ENCODE measurements at regions not wholly inside any gene's neighbourhood (a gene's known extent, or its start where the extent isn't known, plus 50 kb on each side); places are given as distances from the start of the nearest gene placed in this dataset.

DNA sequence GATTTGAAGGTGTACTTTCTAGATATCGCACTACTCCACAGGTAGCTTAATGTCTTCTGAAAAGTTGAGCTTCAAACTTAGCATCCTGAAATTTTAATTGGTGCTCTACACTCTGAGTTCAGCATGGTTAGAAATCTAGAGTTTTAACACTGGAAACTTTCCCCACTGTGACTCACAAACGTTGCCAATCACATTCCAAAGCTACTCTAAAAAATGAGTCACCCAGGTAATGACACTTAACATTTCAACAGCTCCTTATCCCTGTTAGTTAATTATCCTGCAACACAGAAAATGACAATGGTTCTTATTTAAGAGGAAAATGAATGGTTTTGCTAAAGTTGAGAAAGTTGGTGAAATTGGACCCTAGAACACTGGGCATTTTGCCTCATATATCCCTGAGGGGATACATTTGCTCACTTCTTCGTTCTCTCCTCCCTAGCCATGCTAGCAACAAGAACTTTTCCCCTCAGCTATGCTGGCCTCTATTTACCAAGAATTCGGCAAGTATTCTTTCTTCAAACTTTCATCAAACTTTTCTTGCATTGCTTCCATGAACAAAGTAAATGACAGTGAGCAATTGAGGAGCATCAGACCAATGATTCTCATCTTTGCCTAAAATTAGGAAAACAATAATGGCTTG lies 1024.1 kb upstream of the KLHL29 start:
- CTCF ChIA-PET = no interaction called here
- DNase-seq (ENCODE audit: extremely low spot score) = no peak
- POLR2A ChIA-PET = no interaction called here
- TF ChIP-seq FOXK2 (IDR thresholded peaks at IDR 0.05) = no peak
- TF ChIP-seq ZNF384 (IDR thresholded peaks at IDR 0.05) = no peak
- no peak for TF ChIP-seq FOXA1 (IDR thresholded peaks at IDR 0.05)
- no peak for TF ChIP-seq LEF1 (IDR thresholded peaks at IDR 0.05; ENCODE audit: borderline replicate concordance)
- TF ChIP-seq CTBP1 (IDR thresholded peaks at IDR 0.05; ENCODE audit: borderline replicate concordance) = no peak
- no peak for TF ChIP-seq ARNT (IDR thresholded peaks at IDR 0.05)
- no peak for TF ChIP-seq NFRKB (IDR thresholded peaks at IDR 0.05)

DNA sequence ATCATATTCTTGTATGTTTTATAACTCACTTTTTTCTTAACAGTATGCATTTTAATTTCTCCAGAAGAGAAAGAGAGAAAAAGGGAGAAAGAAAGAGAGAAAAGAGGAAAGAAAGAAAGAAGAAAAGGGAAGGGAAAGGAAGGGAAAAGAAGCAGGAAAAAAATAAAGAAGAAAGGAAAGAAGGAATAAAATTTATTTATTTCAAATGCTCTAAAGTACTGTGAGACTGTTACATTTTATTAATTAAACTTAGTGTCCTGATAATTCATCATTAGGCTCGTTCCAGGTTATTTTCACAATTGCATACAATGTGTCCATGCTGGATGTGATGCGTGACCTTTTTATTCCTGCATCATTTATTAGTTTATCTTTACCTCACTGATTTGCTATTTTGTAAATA lies 1023.4 kb upstream of the KLHL29 start:
- ChIA-PET POLR2A (no interaction called here), CTCF (no interaction called here)
- DNase-seq (ENCODE audit: extremely low spot score) = no peak
- no peak for TF ChIP-seq LEF1 (IDR thresholded peaks at IDR 0.05; ENCODE audit: borderline replicate concordance)
- no peak for TF ChIP-seq SUZ12 (IDR thresholded peaks at IDR 0.05)
- no peak for TF ChIP-seq FOXA1 (IDR thresholded peaks at IDR 0.05)
- no peak for TF ChIP-seq ARNT (IDR thresholded peaks at IDR 0.05)
- no peak for TF ChIP-seq CTBP1 (IDR thresholded peaks at IDR 0.05; ENCODE audit: borderline replicate concordance)
- TF ChIP-seq HDGF (IDR thresholded peaks at IDR 0.05; ENCODE audit: borderline replicate concordance) = no peak
- TF ChIP-seq ZNF384 (IDR thresholded peaks at IDR 0.05) = no peak
- no peak for TF ChIP-seq L3MBTL2 (conservative IDR thresholded peaks at IDR 0.05)
- no peak for TF ChIP-seq BHLHE40 (IDR thresholded peaks at IDR 0.05; ENCODE audit: borderline replicate concordance)
- TF ChIP-seq FOXK2 (IDR thresholded peaks at IDR 0.05) = no peak
- TF ChIP-seq NFRKB (IDR thresholded peaks at IDR 0.05) = no peak
- TF ChIP-seq SP1 (IDR thresholded peaks at IDR 0.05) = no peak
- TF ChIP-seq, protein P1, sequence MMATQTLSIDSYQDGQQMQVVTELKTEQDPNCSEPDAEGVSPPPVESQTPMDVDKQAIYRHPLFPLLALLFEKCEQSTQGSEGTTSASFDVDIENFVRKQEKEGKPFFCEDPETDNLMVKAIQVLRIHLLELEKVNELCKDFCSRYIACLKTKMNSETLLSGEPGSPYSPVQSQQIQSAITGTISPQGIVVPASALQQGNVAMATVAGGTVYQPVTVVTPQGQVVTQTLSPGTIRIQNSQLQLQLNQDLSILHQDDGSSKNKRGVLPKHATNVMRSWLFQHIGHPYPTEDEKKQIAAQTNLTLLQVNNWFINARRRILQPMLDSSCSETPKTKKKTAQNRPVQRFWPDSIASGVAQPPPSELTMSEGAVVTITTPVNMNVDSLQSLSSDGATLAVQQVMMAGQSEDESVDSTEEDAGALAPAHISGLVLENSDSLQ (IDR thresholded peaks at IDR 0.05) = no peak
- TF ChIP-seq FOXM1 (IDR thresholded peaks at IDR 0.05; ENCODE audit: borderline replicate concordance) = no peak

DNA sequence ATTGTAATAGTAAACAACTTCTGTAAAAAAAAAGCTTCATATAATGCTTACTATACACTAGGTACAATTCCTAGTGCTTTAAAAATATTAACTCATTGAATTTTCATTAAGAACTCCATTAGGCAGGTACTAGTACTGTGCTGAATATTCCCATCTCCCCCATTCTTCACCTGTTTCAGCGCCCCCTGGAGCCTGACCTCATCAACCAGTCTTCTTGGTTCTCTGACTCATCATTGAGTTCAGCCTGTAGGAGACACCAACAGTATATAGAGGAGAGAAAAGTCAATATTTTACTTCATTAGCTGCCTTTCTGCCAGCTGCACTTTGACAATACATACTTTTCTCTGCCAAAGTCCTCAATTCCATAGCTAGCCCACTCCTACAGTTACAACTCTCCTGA lies 1009.9 kb upstream of the KLHL29 start:
- no peak for DNase-seq (ENCODE audit: extremely low spot score)
- CTCF ChIA-PET = interaction anchor here (0.7 kb wide), 1 partner anchor 16 kb away, joined by 3 read pairs; no protein-coding TSS in a partner anchor
- POLR2A ChIA-PET = no interaction called here
- TF ChIP-seq BHLHE40 (IDR thresholded peaks at IDR 0.05; ENCODE audit: borderline replicate concordance) = no peak
- no peak for TF ChIP-seq FOXM1 (IDR thresholded peaks at IDR 0.05; ENCODE audit: borderline replicate concordance)
- no peak for TF ChIP-seq ZNF384 (IDR thresholded peaks at IDR 0.05)
- TF ChIP-seq L3MBTL2 (conservative IDR thresholded peaks at IDR 0.05) = no peak

DNA sequence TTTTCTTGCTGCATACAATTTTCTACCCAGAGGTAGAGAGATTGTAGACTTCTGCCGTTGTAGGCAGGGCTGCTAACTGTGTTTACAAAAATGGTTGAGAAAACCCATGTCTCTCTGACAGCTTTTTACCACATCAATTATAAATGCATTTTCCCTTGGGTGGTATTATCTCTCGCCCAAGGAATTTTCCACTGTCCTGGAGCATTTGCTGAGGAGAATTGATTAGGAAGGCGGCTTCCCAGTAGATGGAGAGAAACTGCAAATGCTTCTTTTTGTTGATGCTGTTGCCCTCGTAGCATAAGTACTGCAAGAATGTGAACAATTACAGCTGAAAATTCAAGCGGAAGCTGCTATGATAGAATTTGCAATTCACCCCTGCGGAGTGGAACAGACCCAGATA lies 1007.7 kb upstream of the KLHL29 start:
- ChIA-PET CTCF (no interaction called here), POLR2A (no interaction called here)
- TF ChIP-seq TARDBP (IDR thresholded peaks at IDR 0.05) (no peak), FOXK2 (IDR thresholded peaks at IDR 0.05) (no peak), SUZ12 (IDR thresholded peaks at IDR 0.05) (no peak)
- no peak for DNase-seq (ENCODE audit: extremely low spot score)

DNA sequence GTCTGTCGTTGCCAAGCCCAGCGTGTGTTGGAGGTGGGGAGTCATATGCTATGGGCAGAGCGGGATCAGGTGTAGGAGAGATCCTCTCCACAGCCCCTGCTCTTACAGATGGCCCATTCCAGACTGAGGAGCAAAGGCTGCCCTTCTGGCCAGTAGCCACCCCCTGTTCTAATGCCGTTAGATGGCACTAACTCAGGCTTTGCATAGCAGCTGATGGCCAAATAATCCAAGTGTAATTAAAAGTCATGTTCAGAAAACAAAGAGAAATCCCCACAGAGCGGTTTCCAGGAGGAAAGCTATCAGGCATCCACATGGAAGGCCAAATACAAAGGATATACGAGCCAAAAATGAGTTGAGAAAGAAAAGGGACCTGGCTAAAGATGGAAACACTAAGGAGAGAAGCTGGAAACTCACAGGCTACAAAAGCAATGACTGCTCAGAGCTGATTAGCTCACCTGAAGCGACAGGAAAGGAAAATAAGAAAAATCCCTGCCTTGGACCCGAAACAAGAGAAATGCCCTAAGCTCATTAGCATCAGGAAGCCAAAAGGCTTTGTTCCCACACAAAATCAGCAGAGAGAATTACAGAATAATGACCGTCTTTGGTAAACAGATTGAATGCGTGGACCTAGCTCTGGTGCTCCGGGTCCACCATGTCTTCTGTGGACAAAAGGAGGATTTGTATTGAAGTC lies 1002.4 kb upstream of the KLHL29 start:
- ChIA-PET CTCF (no interaction called here), POLR2A (no interaction called here)
- TF ChIP-seq ZNF384 (IDR thresholded peaks at IDR 0.05) = no peak
- no peak for DNase-seq (ENCODE audit: extremely low spot score)

DNA sequence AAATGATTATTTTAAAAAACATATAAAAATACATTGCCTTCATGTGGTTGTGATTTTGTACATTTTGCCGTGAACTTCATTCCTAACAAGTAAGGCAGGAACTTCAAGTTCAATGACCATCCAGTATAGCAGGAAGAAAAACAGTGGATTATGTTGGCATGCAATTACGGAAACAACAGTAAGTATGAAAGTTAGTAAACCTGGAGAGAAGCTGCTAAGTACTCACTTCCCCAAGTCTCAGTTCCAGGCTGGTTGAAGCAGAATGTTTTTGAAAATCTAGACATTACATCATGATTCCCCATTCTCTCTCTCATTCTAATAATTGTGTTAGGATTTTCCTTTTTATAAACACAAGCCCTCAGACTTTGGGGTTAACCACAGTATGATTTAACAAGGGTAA lies 987.1 kb upstream of the KLHL29 start:
- TF ChIP-seq LEF1 (IDR thresholded peaks at IDR 0.05; ENCODE audit: borderline replicate concordance) (no peak), L3MBTL2 (conservative IDR thresholded peaks at IDR 0.05) (no peak), TARDBP (IDR thresholded peaks at IDR 0.05) (no peak), BHLHE40 (IDR thresholded peaks at IDR 0.05; ENCODE audit: borderline replicate concordance) (no peak), NFRKB (IDR thresholded peaks at IDR 0.05) (no peak), FOXM1 (IDR thresholded peaks at IDR 0.05; ENCODE audit: borderline replicate concordance) (no peak), FOXA1 (IDR thresholded peaks at IDR 0.05) (no peak), HDGF (IDR thresholded peaks at IDR 0.05; ENCODE audit: borderline replicate concordance) (no peak), ARNT (IDR thresholded peaks at IDR 0.05) (no peak), SP1 (IDR thresholded peaks at IDR 0.05) (no peak), ZNF384 (IDR thresholded peaks at IDR 0.05) (no peak), ELF4 (IDR thresholded peaks at IDR 0.05) (no peak), CTBP1 (IDR thresholded peaks at IDR 0.05; ENCODE audit: borderline replicate concordance) (no peak), FOXK2 (IDR thresholded peaks at IDR 0.05) (no peak), SUZ12 (IDR thresholded peaks at IDR 0.05) (no peak)
- TF ChIP-seq, protein P1 (IDR thresholded peaks at IDR 0.05) = no peak
- no peak for DNase-seq (ENCODE audit: extremely low spot score)
- POLR2A ChIA-PET = no interaction called here
- CTCF ChIA-PET = no interaction called here

DNA sequence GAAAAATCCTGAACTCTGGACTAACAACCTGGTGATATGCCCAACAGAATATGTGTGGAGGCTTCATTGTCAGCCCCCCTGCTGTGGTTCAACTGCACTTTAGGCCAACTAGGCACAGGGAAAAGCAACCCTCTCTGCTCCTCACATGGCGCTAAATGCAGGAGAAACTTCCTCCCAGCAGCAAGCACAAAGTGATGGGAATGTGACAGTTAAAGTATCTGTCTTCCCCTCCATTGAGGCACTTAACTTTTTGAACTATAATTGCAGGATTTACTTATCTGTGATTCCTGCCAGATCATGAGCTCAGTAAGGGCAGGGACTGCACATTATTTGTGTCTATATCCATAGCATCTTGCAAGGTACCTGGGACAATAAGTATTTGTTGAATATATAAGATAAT lies 981.2 kb upstream of the KLHL29 start:
- TF ChIP-seq, protein P1 (IDR thresholded peaks at IDR 0.05) = no peak
- TF ChIP-seq FOXA1 (IDR thresholded peaks at IDR 0.05) (no peak), SP1 (IDR thresholded peaks at IDR 0.05) (no peak), HDGF (IDR thresholded peaks at IDR 0.05; ENCODE audit: borderline replicate concordance) (no peak), L3MBTL2 (conservative IDR thresholded peaks at IDR 0.05) (no peak), TARDBP (IDR thresholded peaks at IDR 0.05) (no peak), BHLHE40 (IDR thresholded peaks at IDR 0.05; ENCODE audit: borderline replicate concordance) (no peak), FOXK2 (IDR thresholded peaks at IDR 0.05) (no peak), ELF4 (IDR thresholded peaks at IDR 0.05) (no peak), CTBP1 (IDR thresholded peaks at IDR 0.05; ENCODE audit: borderline replicate concordance) (no peak), ARNT (IDR thresholded peaks at IDR 0.05) (no peak), SUZ12 (IDR thresholded peaks at IDR 0.05) (no peak), LEF1 (IDR thresholded peaks at IDR 0.05; ENCODE audit: borderline replicate concordance) (no peak), ZNF384 (IDR thresholded peaks at IDR 0.05) (no peak), NFRKB (IDR thresholded peaks at IDR 0.05) (no peak), FOXM1 (IDR thresholded peaks at IDR 0.05; ENCODE audit: borderline replicate concordance) (no peak)
- DNase-seq (ENCODE audit: extremely low spot score) = no peak
- ChIA-PET POLR2A (no interaction called here), CTCF (no interaction called here)
